ENCODE measurements at regions not wholly inside any gene's neighbourhood (a gene's known extent, or its start where the extent isn't known, plus 50 kb on each side); places are given as distances from the start of the nearest gene placed in this dataset.

DNA sequence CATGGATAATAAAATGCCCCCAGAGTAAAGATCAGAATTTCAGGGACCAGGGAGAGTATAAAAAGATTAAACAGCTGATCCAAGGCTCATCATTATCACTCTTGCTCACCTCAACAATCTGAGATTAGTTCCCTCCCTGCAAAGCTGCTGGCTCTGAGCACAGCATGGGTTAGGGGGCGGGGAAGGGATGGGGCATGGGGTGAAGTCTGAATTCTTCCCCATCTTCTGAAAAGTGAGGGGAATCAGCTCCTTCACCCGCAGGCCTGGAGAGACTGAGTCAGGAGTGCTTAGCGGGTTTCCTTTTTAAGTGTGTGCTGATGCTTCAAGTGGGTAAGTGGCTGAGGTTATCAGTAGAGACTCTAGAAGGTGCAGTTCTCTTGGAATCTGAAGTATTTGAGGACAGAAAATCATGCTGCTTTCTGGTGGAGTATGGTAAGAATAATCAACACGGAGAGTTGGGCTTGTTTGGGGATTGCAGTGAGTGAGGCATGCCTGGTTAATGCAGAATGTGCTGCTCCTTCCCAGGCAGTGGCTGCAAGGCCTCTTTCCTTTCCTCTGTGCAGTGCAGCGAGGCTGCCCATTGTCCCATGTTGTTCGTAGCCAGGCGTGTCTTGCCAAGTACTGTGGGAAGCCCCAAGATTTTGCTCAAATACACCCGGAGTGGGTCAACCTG is 59.2 kb upstream of the TRAK1 start:
- Histone ChIP-seq H3K4me3 (no peak overlapping the region), H3K79me2 (replicated peaks; ENCODE audit: insufficient read depth) (peaks cover 42% of the 10 kb centered on the region), H3K4me1 (ENCODE audit: insufficient read depth) (peaks cover 26% of the 10 kb centered on the region), H4K20me1 (replicated peaks; ENCODE audit: insufficient read depth) (no peaks in the 10 kb centered on the region), H3K36me3 (ENCODE audit: insufficient read depth) (no peaks in the 10 kb centered on the region), H3K4me2 (0 out of 2 replicates have a peak overlapping the region, but pooled peaks have one; percentile 26), H3K27me3 (ENCODE audit: insufficient read depth) (no peaks in the 10 kb centered on the region), H2AFZ (no peak overlapping the region), H3K27ac (ENCODE audit: low read depth) (peak overlapping the region; percentile 28), H3F3A (replicated peaks; ENCODE audit: low read depth) (no peaks in the 10 kb centered on the region), H3K9me2 (ENCODE audit: insufficient read depth) (no peaks in the 10 kb centered on the region)
- Mint-ChIP-seq H3K4me1 (peaks cover 36% of the 10 kb centered on the region), H3K27me3 (ENCODE audit: insufficient read depth, low read depth, poor library complexity) (peaks cover 2% of the 10 kb centered on the region), H3K9me3 (peaks cover 7% of the 10 kb centered on the region; the same call in 2 of the 3 replicates), H3K4me3 (no peak overlapping the region; the same call in 2 of the 3 replicates), H3K36me3 (ENCODE audit: low read depth) (peaks cover 20% of the 10 kb centered on the region; the same call in 1 of the 3 replicates), H3K27ac (peak overlapping the region; percentile 86)
- TF ChIP-seq STAT1 (IDR thresholded peaks at IDR 0.05; ENCODE audit: unreplicated experiment) (no peak), ZNF331 (CRISPR knock-in tag; IDR thresholded peaks at IDR 0.05; ENCODE audit: low read depth) (no peak), ZNF114 (CRISPR knock-in tag; IDR thresholded peaks at IDR 0.05) (no peak), EZH2 (IDR thresholded peaks at IDR 0.05; ENCODE audit: low read depth, unreplicated experiment) (no peak), POLR2AphosphoS5 (IDR thresholded peaks at IDR 0.05; ENCODE audit: low read depth) (no peak), CREB1 (CRISPR knock-in tag; IDR thresholded peaks at IDR 0.05; ENCODE audit: low read depth) (no peak), JUNB (IDR thresholded peaks at IDR 0.05; ENCODE audit: unreplicated experiment) (no peak), NANOG (IDR thresholded peaks at IDR 0.05; ENCODE audit: borderline replicate concordance) (no peak), EZH2phosphoT487 (IDR thresholded peaks at IDR 0.05; ENCODE audit: unreplicated experiment) (no peak)
- TF ChIP-seq, protein P1, sequence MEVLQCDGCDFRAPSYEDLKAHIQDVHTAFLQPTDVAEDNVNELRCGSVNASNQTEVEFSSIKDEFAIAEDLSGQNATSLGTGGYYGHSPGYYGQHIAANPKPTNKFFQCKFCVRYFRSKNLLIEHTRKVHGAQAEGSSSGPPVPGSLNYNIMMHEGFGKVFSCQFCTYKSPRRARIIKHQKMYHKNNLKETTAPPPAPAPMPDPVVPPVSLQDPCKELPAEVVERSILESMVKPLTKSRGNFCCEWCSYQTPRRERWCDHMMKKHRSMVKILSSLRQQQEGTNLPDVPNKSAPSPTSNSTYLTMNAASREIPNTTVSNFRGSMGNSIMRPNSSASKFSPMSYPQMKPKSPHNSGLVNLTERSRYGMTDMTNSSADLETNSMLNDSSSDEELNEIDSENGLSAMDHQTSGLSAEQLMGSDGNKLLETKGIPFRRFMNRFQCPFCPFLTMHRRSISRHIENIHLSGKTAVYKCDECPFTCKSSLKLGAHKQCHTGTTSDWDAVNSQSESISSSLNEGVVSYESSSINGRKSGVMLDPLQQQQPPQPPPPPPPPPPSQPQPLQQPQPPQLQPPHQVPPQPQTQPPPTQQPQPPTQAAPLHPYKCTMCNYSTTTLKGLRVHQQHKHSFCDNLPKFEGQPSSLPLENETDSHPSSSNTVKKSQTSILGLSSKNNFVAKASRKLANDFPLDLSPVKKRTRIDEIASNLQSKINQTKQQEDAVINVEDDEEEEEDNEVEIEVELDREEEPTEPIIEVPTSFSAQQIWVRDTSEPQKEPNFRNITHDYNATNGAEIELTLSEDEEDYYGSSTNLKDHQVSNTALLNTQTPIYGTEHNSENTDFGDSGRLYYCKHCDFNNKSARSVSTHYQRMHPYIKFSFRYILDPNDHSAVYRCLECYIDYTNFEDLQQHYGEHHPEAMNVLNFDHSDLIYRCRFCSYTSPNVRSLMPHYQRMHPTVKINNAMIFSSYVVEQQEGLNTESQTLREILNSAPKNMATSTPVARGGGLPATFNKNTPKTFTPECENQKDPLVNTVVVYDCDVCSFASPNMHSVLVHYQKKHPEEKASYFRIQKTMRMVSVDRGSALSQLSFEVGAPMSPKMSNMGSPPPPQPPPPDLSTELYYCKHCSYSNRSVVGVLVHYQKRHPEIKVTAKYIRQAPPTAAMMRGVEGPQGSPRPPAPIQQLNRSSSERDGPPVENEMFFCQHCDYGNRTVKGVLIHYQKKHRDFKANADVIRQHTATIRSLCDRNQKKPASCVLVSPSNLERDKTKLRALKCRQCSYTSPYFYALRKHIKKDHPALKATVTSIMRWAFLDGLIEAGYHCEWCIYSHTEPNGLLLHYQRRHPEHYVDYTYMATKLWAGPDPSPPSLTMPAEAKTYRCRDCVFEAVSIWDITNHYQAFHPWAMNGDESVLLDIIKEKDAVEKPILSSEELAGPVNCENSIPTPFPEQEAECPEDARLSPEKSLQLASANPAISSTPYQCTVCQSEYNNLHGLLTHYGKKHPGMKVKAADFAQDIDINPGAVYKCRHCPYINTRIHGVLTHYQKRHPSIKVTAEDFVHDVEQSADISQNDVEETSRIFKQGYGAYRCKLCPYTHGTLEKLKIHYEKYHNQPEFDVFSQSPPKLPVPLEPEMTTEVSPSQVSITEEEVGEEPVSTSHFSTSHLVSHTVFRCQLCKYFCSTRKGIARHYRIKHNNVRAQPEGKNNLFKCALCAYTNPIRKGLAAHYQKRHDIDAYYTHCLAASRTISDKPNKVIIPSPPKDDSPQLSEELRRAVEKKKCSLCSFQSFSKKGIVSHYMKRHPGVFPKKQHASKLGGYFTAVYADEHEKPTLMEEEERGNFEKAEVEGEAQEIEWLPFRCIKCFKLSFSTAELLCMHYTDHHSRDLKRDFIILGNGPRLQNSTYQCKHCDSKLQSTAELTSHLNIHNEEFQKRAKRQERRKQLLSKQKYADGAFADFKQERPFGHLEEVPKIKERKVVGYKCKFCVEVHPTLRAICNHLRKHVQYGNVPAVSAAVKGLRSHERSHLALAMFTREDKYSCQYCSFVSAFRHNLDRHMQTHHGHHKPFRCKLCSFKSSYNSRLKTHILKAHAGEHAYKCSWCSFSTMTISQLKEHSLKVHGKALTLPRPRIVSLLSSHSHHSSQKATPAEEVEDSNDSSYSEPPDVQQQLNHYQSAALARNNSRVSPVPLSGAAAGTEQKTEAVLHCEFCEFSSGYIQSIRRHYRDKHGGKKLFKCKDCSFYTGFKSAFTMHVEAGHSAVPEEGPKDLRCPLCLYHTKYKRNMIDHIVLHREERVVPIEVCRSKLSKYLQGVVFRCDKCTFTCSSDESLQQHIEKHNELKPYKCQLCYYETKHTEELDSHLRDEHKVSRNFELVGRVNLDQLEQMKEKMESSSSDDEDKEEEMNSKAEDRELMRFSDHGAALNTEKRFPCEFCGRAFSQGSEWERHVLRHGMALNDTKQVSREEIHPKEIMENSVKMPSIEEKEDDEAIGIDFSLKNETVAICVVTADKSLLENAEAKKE (CRISPR knock-in tag; IDR thresholded peaks at IDR 0.05): no peak
- TF ChIP-seq, protein P2, sequence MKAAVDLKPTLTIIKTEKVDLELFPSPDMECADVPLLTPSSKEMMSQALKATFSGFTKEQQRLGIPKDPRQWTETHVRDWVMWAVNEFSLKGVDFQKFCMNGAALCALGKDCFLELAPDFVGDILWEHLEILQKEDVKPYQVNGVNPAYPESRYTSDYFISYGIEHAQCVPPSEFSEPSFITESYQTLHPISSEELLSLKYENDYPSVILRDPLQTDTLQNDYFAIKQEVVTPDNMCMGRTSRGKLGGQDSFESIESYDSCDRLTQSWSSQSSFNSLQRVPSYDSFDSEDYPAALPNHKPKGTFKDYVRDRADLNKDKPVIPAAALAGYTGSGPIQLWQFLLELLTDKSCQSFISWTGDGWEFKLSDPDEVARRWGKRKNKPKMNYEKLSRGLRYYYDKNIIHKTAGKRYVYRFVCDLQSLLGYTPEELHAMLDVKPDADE (IDR thresholded peaks at IDR 0.05): no peak
- TF ChIP-seq, protein P3, sequence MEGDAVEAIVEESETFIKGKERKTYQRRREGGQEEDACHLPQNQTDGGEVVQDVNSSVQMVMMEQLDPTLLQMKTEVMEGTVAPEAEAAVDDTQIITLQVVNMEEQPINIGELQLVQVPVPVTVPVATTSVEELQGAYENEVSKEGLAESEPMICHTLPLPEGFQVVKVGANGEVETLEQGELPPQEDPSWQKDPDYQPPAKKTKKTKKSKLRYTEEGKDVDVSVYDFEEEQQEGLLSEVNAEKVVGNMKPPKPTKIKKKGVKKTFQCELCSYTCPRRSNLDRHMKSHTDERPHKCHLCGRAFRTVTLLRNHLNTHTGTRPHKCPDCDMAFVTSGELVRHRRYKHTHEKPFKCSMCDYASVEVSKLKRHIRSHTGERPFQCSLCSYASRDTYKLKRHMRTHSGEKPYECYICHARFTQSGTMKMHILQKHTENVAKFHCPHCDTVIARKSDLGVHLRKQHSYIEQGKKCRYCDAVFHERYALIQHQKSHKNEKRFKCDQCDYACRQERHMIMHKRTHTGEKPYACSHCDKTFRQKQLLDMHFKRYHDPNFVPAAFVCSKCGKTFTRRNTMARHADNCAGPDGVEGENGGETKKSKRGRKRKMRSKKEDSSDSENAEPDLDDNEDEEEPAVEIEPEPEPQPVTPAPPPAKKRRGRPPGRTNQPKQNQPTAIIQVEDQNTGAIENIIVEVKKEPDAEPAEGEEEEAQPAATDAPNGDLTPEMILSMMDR (conservative IDR thresholded peaks at IDR 0.05; ENCODE audit: low read depth in 2 of 2): no peak
- TF ChIP-seq, protein P4, sequence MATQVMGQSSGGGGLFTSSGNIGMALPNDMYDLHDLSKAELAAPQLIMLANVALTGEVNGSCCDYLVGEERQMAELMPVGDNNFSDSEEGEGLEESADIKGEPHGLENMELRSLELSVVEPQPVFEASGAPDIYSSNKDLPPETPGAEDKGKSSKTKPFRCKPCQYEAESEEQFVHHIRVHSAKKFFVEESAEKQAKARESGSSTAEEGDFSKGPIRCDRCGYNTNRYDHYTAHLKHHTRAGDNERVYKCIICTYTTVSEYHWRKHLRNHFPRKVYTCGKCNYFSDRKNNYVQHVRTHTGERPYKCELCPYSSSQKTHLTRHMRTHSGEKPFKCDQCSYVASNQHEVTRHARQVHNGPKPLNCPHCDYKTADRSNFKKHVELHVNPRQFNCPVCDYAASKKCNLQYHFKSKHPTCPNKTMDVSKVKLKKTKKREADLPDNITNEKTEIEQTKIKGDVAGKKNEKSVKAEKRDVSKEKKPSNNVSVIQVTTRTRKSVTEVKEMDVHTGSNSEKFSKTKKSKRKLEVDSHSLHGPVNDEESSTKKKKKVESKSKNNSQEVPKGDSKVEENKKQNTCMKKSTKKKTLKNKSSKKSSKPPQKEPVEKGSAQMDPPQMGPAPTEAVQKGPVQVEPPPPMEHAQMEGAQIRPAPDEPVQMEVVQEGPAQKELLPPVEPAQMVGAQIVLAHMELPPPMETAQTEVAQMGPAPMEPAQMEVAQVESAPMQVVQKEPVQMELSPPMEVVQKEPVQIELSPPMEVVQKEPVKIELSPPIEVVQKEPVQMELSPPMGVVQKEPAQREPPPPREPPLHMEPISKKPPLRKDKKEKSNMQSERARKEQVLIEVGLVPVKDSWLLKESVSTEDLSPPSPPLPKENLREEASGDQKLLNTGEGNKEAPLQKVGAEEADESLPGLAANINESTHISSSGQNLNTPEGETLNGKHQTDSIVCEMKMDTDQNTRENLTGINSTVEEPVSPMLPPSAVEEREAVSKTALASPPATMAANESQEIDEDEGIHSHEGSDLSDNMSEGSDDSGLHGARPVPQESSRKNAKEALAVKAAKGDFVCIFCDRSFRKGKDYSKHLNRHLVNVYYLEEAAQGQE (IDR thresholded peaks at IDR 0.05; ENCODE audit: unreplicated experiment): no peak
- ATAC-seq (peak; percentile 77), DNase-seq (ENCODE audit: low spot score) (peak; percentile 67)
